Renal cortical epithelial cell (primary cell): ENCODE measurements at regions not wholly inside any gene's neighbourhood (a gene's known extent, or its start where the extent isn't known, plus 50 kb on each side); places are given as distances from the start of the nearest gene placed in this dataset.
"Not testable (repeated sequence)": the region's sequence is repeated elsewhere in the genome, so short reads cannot be mapped to it uniquely, and the experiment has no call there.

Experiments
- DNase-seq: peaks from one replicate; pipeline ENCODE4 v3.0.0-alpha.2; 2011; ENCODE audit warnings: low read depth

GRCh38 chr6:103791458-103791857 lies 1068.3 kb downstream of the HACE1 start:
- no peak for DNase-seq

GRCh38 chr6:103784117-103784516 lies 1075.6 kb downstream of the HACE1 start:
- DNase-seq = no peak

GRCh38 chr6:103783329-103783728 lies 1076.4 kb downstream of the HACE1 start:
- peak; percentile 3 for DNase-seq

- DNase-seq = no peak
These were observed 1090.3 kb downstream of the HACE1 start for GRCh38 chr6:103769431-103769830.

GRCh38 chr6:103750603-103751002 lies 1109.1 kb downstream of the HACE1 start:
- no peak for DNase-seq

- DNase-seq = no peak
These were observed 1125.7 kb downstream of the HACE1 start for GRCh38 chr6:103734016-103734415.

- no peak for DNase-seq
These were observed 1130.1 kb downstream of the HACE1 start for GRCh38 chr6:103729658-103730057.

GRCh38 chr6:103723438-103724322 lies 1136.0 kb downstream of the HACE1 start:
- DNase-seq = no peak

GRCh38 chr6:103722683-103723082 lies 1137.0 kb downstream of the HACE1 start:
- no peak for DNase-seq

GRCh38 chr6:103721923-103722322 lies 1137.8 kb downstream of the HACE1 start:
- DNase-seq = no peak

- DNase-seq = no peak
These were observed 1139.3 kb downstream of the HACE1 start for GRCh38 chr6:103720393-103720792.

GRCh38 chr6:103719545-103719944 lies 1140.2 kb downstream of the HACE1 start:
- DNase-seq = no peak

- no peak for DNase-seq
These were observed 1144.5 kb downstream of the HACE1 start for GRCh38 chr6:103715269-103715668.

- not testable (repeated sequence) for DNase-seq
These were observed 1150.5 kb downstream of the HACE1 start for GRCh38 chr6:103709236-103709635.

GRCh38 chr6:103707596-103708325 lies 1152.0 kb downstream of the HACE1 start:
- DNase-seq = no peak

GRCh38 chr6:103699769-103700168 lies 1160.0 kb downstream of the HACE1 start:
- DNase-seq = no peak

GRCh38 chr6:103687430-103687829 lies 1172.3 kb downstream of the HACE1 start:
- no peak for DNase-seq

- no peak for DNase-seq
These were observed 1179.6 kb downstream of the HACE1 start for GRCh38 chr6:103680116-103680515.

GRCh38 chr6:103677290-103677689 lies 1182.4 kb downstream of the HACE1 start:
- no peak for DNase-seq

- DNase-seq = peak; percentile 20
These were observed 1183.8 kb downstream of the HACE1 start for GRCh38 chr6:103675807-103676406.

- no peak for DNase-seq
These were observed 1184.9 kb downstream of the HACE1 start for GRCh38 chr6:103674790-103675189.

GRCh38 chr6:103672169-103672568 lies 1187.5 kb downstream of the HACE1 start:
- DNase-seq = peak; percentile 31

- DNase-seq = no peak
These were observed 1230.1 kb downstream of the HACE1 start for GRCh38 chr6:103629613-103630012.
